Gastrocnemius medialis (tissue), 4 donors: ENCODE measurements at regions not wholly inside any gene's neighbourhood (a gene's known extent, or its start where the extent isn't known, plus 50 kb on each side); places are given as distances from the start of the nearest gene placed in this dataset.

ENCODE experiments used
- ATAC-seq, 2 donors: fragments of 150-250 bp; one replicate each; pipeline ENCODE4 v1.9.1; 2016
- DNase-seq, 2 donors: peaks; one replicate each; pipeline ENCODE4 v3.0.0-alpha.2; 2019
- H3K27ac ChIP-seq, 4 donors: fragments of 200-600 bp; sonication (generic); 1 replicate in 1 of 4; 2 replicates in 3 of 4; pipeline ENCODE4 v1.5.1; 2016 to 2018; ENCODE audit warnings: mild to moderate bottlenecking in 2 of 4, moderate library complexity in 1 of 4
- H3K27me3 ChIP-seq, 3 donors: fragments of 200-600 bp; sonication (generic) in 2 of 3; 1 replicate in 1 of 3; 2 replicates in 2 of 3; pipeline versions ENCODE4 v1.5.1 to v1.6.0; 2016 to 2019; ENCODE audit warnings: mild to moderate bottlenecking in 1 of 3, moderate library complexity in 1 of 3
- H3K36me3 ChIP-seq, 2 donors: fragments of 200-600 bp; sonication (generic) in 1 of 2; one replicate each; pipeline ENCODE4 v1.5.1; 2017 to 2018
- H3K4me1 ChIP-seq, 2 donors: fragments of 200-600 bp; sonication (generic) in 1 of 2; one replicate each; pipeline ENCODE4 v1.5.1; 2016 to 2017; ENCODE audit warnings: mild to moderate bottlenecking in 2 of 2
- H3K4me3 ChIP-seq, 4 donors: fragments of 200-600 bp; sonication (generic) in 3 of 4; 1 replicate in 1 of 4; 2 replicates in 3 of 4; pipeline ENCODE4 v1.5.1; 2016 to 2019; ENCODE audit warnings: mild to moderate bottlenecking in 2 of 4
- H3K9me3 ChIP-seq, 3 donors: fragments of 200-600 bp; sonication (generic) in 2 of 3; 1 replicate in 1 of 3; 2 replicates in 2 of 3; pipeline ENCODE4 v1.5.1; 2016 to 2019
- POLR2A ChIP-seq, 2 donors: fragments of 450-650 bp; IDR thresholded peaks; one replicate each; pipeline ENCODE4 v1.6.1; 2017; ENCODE audit warnings: antibody characterized with exemption in 2 of 2, mild to moderate bottlenecking in 2 of 2, moderate library complexity in 2 of 2
- in situ Hi-C, 4 donors: fragments of 200-750 bp; cut with MboI; loops; one replicate each; pipeline versions ENCODE4 v1.15.0 to v1.8.0; 2017; ENCODE audit warnings: low sequenced_read_pairs in 4 of 4
- intact Hi-C: fragments of 100-400 bp; cut with DNase I; formaldehyde crosslinking; loops from one replicate; pipeline ENCODE4 v1.15.1; 2023; ENCODE audit warnings: low total_unique reads
- TF ChIP-seq, protein P1 (sequence below), 5 experiments: fragments of 450-650 bp in 3 of 5; fragments of 200-600 bp in 2 of 5; sonication (generic) in 2 of 5; IDR thresholded peaks in 4 of 5; conservative IDR thresholded peaks in 1 of 5; 1 replicate in 4 of 5; 2 replicates in 1 of 5; pipeline ENCODE4 v1.5.1; 2016 to 2019; ENCODE audit warnings: antibody characterized with exemption in 5 of 5, mild to moderate bottlenecking in 3 of 5, moderate library complexity in 3 of 5

DNA sequence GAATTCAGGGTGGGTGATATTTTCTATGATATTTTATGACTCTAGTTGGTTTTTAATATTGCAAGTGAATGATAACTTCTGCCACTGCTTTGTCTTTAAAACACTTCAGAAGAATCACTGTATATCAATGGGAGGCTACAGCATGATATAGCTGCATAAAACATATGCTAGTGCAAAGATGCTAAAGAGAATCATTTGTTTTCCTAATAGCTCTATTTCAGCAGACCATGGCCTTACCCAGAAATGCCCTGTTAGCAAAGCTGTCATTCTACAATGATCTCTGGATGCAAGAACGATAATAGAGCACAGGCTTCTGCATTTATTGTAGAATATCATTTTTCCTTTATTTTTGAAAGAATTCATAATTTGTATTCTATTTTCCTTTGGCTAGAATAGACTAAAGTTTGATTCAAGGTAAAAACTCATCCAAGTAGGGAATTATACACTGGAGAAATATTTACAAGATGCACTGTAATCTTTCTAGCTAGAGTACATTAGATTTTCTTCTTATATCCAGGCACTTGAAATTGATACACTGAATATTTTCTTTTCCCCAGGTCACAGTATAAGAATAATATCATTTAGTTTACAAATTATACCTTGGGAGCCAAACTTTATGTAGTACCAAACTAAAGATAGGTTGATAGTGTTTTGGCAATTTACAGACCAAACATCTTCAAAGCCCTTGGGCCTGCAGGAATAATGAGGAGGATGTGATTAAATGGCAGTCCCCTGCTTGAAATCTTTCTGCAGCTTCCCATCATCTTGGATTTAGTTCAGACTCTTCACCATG lies 252.6 kb upstream of the LINC00305 start:
- Histone ChIP-seq H3K27ac (no peak overlapping the region), H3K27me3 (no peaks in the 10 kb centered on the region), H3K36me3 (no peaks in the 10 kb centered on the region), H3K9me3 (no peaks in the 10 kb centered on the region), H3K4me1 (no peaks in the 10 kb centered on the region), H3K4me3 (no peak overlapping the region)
- in situ Hi-C loops (no loop called here), intact Hi-C loops (no loop called here)
- TF ChIP-seq POLR2A (IDR thresholded peaks at IDR 0.05): no peak
- TF ChIP-seq, protein P1, sequence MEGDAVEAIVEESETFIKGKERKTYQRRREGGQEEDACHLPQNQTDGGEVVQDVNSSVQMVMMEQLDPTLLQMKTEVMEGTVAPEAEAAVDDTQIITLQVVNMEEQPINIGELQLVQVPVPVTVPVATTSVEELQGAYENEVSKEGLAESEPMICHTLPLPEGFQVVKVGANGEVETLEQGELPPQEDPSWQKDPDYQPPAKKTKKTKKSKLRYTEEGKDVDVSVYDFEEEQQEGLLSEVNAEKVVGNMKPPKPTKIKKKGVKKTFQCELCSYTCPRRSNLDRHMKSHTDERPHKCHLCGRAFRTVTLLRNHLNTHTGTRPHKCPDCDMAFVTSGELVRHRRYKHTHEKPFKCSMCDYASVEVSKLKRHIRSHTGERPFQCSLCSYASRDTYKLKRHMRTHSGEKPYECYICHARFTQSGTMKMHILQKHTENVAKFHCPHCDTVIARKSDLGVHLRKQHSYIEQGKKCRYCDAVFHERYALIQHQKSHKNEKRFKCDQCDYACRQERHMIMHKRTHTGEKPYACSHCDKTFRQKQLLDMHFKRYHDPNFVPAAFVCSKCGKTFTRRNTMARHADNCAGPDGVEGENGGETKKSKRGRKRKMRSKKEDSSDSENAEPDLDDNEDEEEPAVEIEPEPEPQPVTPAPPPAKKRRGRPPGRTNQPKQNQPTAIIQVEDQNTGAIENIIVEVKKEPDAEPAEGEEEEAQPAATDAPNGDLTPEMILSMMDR (IDR thresholded peaks at IDR 0.05 in 4 of 5, conservative IDR thresholded peaks at IDR 0.05 in 1 of 5): no peak
- ATAC-seq (no peak), DNase-seq (no peak)

DNA sequence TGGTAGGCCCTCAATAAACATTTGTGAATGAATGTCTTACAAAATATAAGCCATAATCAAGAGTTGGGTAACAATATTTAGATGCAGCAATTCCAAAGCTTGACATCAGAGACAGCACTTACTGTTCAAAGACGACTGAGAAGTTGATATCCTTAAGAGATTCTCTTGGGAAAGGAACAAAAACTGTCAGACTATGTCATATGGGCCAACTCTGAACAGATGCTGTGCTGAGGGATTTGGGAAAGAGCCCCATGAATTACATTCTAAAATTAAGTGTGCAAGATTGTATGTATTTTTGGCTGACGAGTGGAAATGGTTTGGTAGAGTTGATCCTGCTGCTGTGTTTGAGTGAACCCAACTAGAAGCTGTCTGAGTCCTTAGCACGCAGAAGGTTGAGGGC lies 250.7 kb upstream of the LINC00305 start:
- no peak overlapping the region for H3K4me3 ChIP-seq
- ATAC-seq: no peak
- H3K27me3 ChIP-seq: no peaks in the 10 kb centered on the region
- DNase-seq: no peak
- in situ Hi-C loops: loop anchor here in 1 of 4 donors (25.0 kb wide), 1 partner anchor 112 kb away; no protein-coding TSS in a partner anchor
- H3K4me1 ChIP-seq: no peaks in the 10 kb centered on the region
- intact Hi-C loops: no loop called here
- H3K27ac ChIP-seq: no peak overlapping the region
- TF ChIP-seq POLR2A (IDR thresholded peaks at IDR 0.05): no peak
- TF ChIP-seq, protein P1 (IDR thresholded peaks at IDR 0.05 in 4 of 5, conservative IDR thresholded peaks at IDR 0.05 in 1 of 5): no peak
- no peaks in the 10 kb centered on the region for H3K36me3 ChIP-seq
- H3K9me3 ChIP-seq: no peaks in the 10 kb centered on the region

DNA sequence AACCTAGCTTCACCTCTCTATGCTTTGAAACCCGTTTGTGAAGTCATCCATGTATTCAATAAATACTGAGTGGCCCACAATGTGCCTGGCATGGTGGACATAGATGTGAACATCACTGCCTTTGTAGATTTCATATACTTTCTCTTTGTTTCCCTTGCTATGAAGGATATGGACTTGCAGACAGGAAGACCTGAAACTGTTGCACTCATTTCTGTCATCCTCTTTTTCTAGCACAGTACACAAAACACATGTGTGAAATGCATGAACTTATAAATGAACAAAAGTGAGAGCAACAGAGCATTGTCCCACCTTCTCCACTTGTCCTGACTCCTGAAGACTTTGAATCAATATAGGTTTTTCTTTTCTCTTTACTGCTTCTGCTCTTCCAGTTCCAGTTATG lies 249.4 kb upstream of the LINC00305 start:
- ATAC-seq (no peak), DNase-seq (no peak)
- Histone ChIP-seq H3K36me3 (no peaks in the 10 kb centered on the region), H3K27ac (no peak overlapping the region), H3K9me3 (no peaks in the 10 kb centered on the region), H3K27me3 (no peaks in the 10 kb centered on the region), H3K4me3 (no peak overlapping the region), H3K4me1 (no peaks in the 10 kb centered on the region)
- intact Hi-C loops: no loop called here
- no peak for TF ChIP-seq POLR2A (IDR thresholded peaks at IDR 0.05)
- TF ChIP-seq, protein P1 (IDR thresholded peaks at IDR 0.05 in 4 of 5, conservative IDR thresholded peaks at IDR 0.05 in 1 of 5): no peak
- in situ Hi-C loops: loop anchor here in 1 of 4 donors (25.0 kb wide), 1 partner anchor 111 kb away; no protein-coding TSS in a partner anchor

DNA sequence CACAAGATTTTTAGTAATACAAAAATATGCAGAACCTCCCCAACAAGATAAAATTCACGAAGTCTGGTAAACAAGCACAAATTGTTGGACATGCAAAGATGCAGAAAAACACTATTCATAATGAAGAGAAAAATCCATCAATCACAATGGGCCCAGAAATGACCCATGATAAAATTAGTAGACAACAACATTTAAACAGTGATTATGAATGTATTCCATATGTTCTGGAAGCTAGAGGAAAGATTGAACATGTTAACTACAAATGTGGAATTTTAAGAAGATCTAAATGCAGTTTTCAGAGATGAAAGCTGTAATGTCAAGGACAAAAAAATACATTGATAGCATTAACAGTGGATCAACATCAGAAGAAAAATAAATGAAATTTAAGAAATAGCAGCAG lies 243.3 kb upstream of the LINC00305 start:
- Histone ChIP-seq H3K27ac (no peak overlapping the region), H3K4me3 (no peak overlapping the region), H3K27me3 (no peaks in the 10 kb centered on the region), H3K4me1 (no peaks in the 10 kb centered on the region), H3K36me3 (no peaks in the 10 kb centered on the region), H3K9me3 (no peaks in the 10 kb centered on the region)
- intact Hi-C loops: no loop called here
- TF ChIP-seq POLR2A (IDR thresholded peaks at IDR 0.05): no peak
- TF ChIP-seq, protein P1 (IDR thresholded peaks at IDR 0.05 in 4 of 5, conservative IDR thresholded peaks at IDR 0.05 in 1 of 5): no peak
- in situ Hi-C loops: loop anchor here in 1 of 4 donors (25.0 kb wide), 1 partner anchor 105 kb away; no protein-coding TSS in a partner anchor
- no peak for ATAC-seq
- no peak for DNase-seq
